K562 (cell line): ENCODE measurements at regions not wholly inside any gene's neighbourhood (a gene's known extent, or its start where the extent isn't known, plus 50 kb on each side); places are given as distances from the start of the nearest gene placed in this dataset.

Experiments
- ATAC-seq: fragments of 200-7000 bp; cut with Tn5 transposase; 3 replicates; pipeline ENCODE4 v1.9.1; 2020; ENCODE audit warnings: moderate library complexity
- BruUV-seq: library from RNA; stranded (reverse); fragments of 400-500 nt; replicated peaks from 2 replicates; lab custom pipeline; 2021; lab: Mats Ljungman, UMichigan
- CTCF ChIA-PET: fragments of 300-600 bp; formaldehyde crosslinking; extraction: SDS; loops from one replicate; lab custom pipeline; 2021; ENCODE audit warnings: low intra/inter-chr PET ratio; lab: Yijun Ruan, JAX
- POLR2A ChIA-PET: fragments of 300-600, 350-650 bp; sonication (Branson Sonifier 250); formaldehyde crosslinking; extraction: SDS; loops from one replicate; lab custom pipeline; 2021; ENCODE audit warnings: antibody characterized with exemption, inconsistent platforms; lab: Yijun Ruan, JAX
- DNase-seq, 4 experiments: peaks; one replicate each; pipeline versions ENCODE4 v3.0.0 to v3.0.0-alpha.2; 2011 to 2018; ENCODE audit warnings: low spot score in 3 of 4, mixed read lengths in 3 of 4; ENCODE audit errors: extremely low read depth in 1 of 4
- FAIRE-seq: peaks from 2 replicates; lab custom pipeline; 2011; peaks lifted over from hg19 to GRCh38; lab: Jason Lieb, UNC
- H2AFZ ChIP-seq: 2 replicates; pipeline ENCODE4 v1.6.0; 2011; ENCODE audit warnings: low read depth, low read length, control low read depth, inconsistent platforms
- H3K27ac ChIP-seq: fragments of 200-600 bp; 3 replicates; pipeline ENCODE4 v1.8.0; 2011; ENCODE audit warnings: low read depth, mild to moderate bottlenecking, control low read depth, inconsistent platforms, low read length, moderate library complexity, mixed read lengths; ENCODE audit errors: extremely low read depth
- H3K27me3 ChIP-seq, 2 experiments: fragments of 300-600 bp in 1 of 2; 2 replicates in 1 of 2; 3 replicates in 1 of 2; pipeline versions ENCODE4 v1.6.0 to v1.8.0; 2011; ENCODE audit warnings: inconsistent platforms in 2 of 2, low read length in 2 of 2, mild to moderate bottlenecking in 1 of 2, mixed read lengths in 1 of 2, moderate library complexity in 1 of 2; ENCODE audit not compliant: control insufficient read depth in 2 of 2, insufficient read depth in 2 of 2
- H3K36me3 ChIP-seq: fragments of 300-600 bp; 3 replicates; pipeline ENCODE4 v1.8.0; 2011; ENCODE audit warnings: mild to moderate bottlenecking, low read length, inconsistent platforms; ENCODE audit not compliant: control insufficient read depth, insufficient read depth
- H3K4me1 ChIP-seq, 2 experiments: fragments of 200-600 bp in 1 of 2; replicated peaks in 1 of 2; 2 replicates in 1 of 2; 3 replicates in 1 of 2; pipeline versions ENCODE4 v1.5.1 to v1.8.0; 2011; ENCODE audit warnings: inconsistent platforms in 2 of 2, low read length in 2 of 2, mild to moderate bottlenecking in 1 of 2, mixed read lengths in 1 of 2, moderate library complexity in 1 of 2; ENCODE audit not compliant: control insufficient read depth in 2 of 2, insufficient read depth in 2 of 2
- H3K4me2 ChIP-seq: 2 replicates; pipeline ENCODE4 v1.6.1; 2011; ENCODE audit warnings: low read length, control low read depth, inconsistent platforms, mixed read lengths; ENCODE audit not compliant: insufficient read depth
- H3K4me3 ChIP-seq: fragments of 200-600 bp; sonication (generic), shearing (Covaris generic); 2 replicates; pipeline ENCODE4 v1.5.1; 2016; ENCODE audit warnings: control low read depth, inconsistent platforms
- H3K79me2 ChIP-seq: fragments of 200-600 bp; 3 replicates; pipeline ENCODE4 v1.8.0; 2011; ENCODE audit warnings: low read length, inconsistent platforms; ENCODE audit not compliant: control insufficient read depth, insufficient read depth
- H3K9ac ChIP-seq, 2 experiments: 2 replicates each; pipeline versions ENCODE4 v1.6.0 to v1.6.1; 2011; ENCODE audit warnings: low read depth in 2 of 2, low read length in 2 of 2, control low read depth in 1 of 2, inconsistent platforms in 1 of 2, mild to moderate bottlenecking in 1 of 2, mixed read lengths in 1 of 2; ENCODE audit not compliant: insufficient read depth in 1 of 2
- H3K9me1 ChIP-seq: one replicate; pipeline ENCODE4 v1.6.0; 2011; ENCODE audit warnings: inconsistent platforms, mild to moderate bottlenecking, low read length, moderate library complexity; ENCODE audit not compliant: control insufficient read depth, insufficient read depth
- H3K9me3 ChIP-seq: replicated peaks from 2 replicates; pipeline ENCODE4 v1.5.1; 2011; ENCODE audit warnings: low read depth, low read length, inconsistent platforms; ENCODE audit not compliant: control insufficient read depth, insufficient read depth
- H4K20me1 ChIP-seq: replicated peaks from 2 replicates; pipeline ENCODE4 v1.6.1; 2011; ENCODE audit warnings: low read length, inconsistent platforms, mixed read lengths; ENCODE audit not compliant: control insufficient read depth, insufficient read depth
- ARHGAP35 ChIP-seq: fragments of 450-650 bp; IDR thresholded peaks from 2 replicates; pipeline ENCODE4 v1.6.1; 2018; ENCODE audit not compliant: partially characterized antibody
- BHLHE40 ChIP-seq: IDR thresholded peaks from 2 replicates; pipeline ENCODE4 v1.6.1; 2011; ENCODE audit warnings: low read length, improper control_type of control experiment
- FOXK2 ChIP-seq, 2 experiments: fragments of 450-650 bp; IDR thresholded peaks in 1 of 2; conservative IDR thresholded peaks in 1 of 2; 2 replicates each; pipeline ENCODE4 v1.6.1; 2016; ENCODE audit warnings: low read depth in 2 of 2, mild to moderate bottlenecking in 1 of 2
- NELFE ChIP-seq: IDR thresholded peaks from 2 replicates; pipeline ENCODE4 v1.6.1; 2011; ENCODE audit warnings: mild to moderate bottlenecking; ENCODE audit not compliant: insufficient read depth, insufficient read length
- NR3C1 ChIP-seq: sonication (generic); formaldehyde crosslinking; IDR thresholded peaks from 2 replicates; pipeline ENCODE4 v1.8.1; 2022; ENCODE audit warnings: missing genetic modification reagents
- OTX1 ChIP-seq: fragments of 450-650 bp; formaldehyde crosslinking; IDR thresholded peaks from 2 replicates; pipeline ENCODE4 v1.4.0; 2022; ENCODE audit warnings: mild to moderate bottlenecking
- PHB ChIP-seq: fragments of 250-450 bp; sonication (Bioruptor Pico); IDR thresholded peaks from 2 replicates; pipeline ENCODE4 v1.5.0; 2021
- SMARCC2 ChIP-seq: fragments of 450-650 bp; IDR thresholded peaks from 2 replicates; pipeline ENCODE4 v1.6.1; 2017; ENCODE audit warnings: antibody characterized with exemption, moderate library complexity, mild to moderate bottlenecking, low read depth
- STAG1 ChIP-seq: sonication (generic); formaldehyde crosslinking; IDR thresholded peaks from 2 replicates; pipeline ENCODE4 v1.5.0; 2020; ENCODE audit warnings: missing genetic modification reagents, borderline replicate concordance
- TCF7 ChIP-seq: sonication (generic); IDR thresholded peaks from 2 replicates; pipeline ENCODE4 v1.6.1; 2016; ENCODE audit warnings: antibody characterized with exemption, borderline replicate concordance
- TEAD1 ChIP-seq, 2 experiments: fragments of 450-650 bp in 1 of 2; sonication (generic) in 1 of 2; formaldehyde crosslinking; IDR thresholded peaks; 2 replicates each; pipeline versions ENCODE4 v1.4.0 to v1.8.0; 2020 to 2022; ENCODE audit warnings: mild to moderate bottlenecking in 2 of 2, missing genetic modification reagents in 1 of 2
- ZNF143 ChIP-seq: sonication (generic); formaldehyde crosslinking; IDR thresholded peaks from 2 replicates; pipeline ENCODE4 v1.9.0; 2022; ENCODE audit warnings: mild to moderate bottlenecking, missing genetic modification reagents
- ZNF217 ChIP-seq: sonication (generic); formaldehyde crosslinking; IDR thresholded peaks from 2 replicates; pipeline ENCODE4 v1.8.0; 2022; ENCODE audit warnings: mild to moderate bottlenecking, missing genetic modification reagents
- WGBS: fragments of 100-300 bp; shearing (Covaris generic); methylation state at CpG from one replicate; pipeline ENCODE4 v1.1.6; 2016; ENCODE audit warnings: low coverage, mixed read lengths; ENCODE audit not compliant: insufficient coverage; ENCODE audit errors: missing lambda C conversion rate; 5-methylcytosine and 5-hydroxymethylcytosine counted together
- in situ Hi-C: fragments of 300-500 bp; cut with MboI; formaldehyde crosslinking; loops from 4 replicates; pipeline ENCODE4 v1.15.0; 2018; ENCODE audit warnings: inconsistent platforms, mixed read lengths
- intact Hi-C: fragments of 100-400 bp; cut with micrococcal nuclease; formaldehyde crosslinking; loops from 2 replicates; pipeline ENCODE4 v1.14.2; 2022
- TF ChIP-seq, protein P1 (sequence below), 2 experiments: fragments of 450-650 bp; IDR thresholded peaks; 2 replicates each; pipeline ENCODE4 v1.6.1; 2018; ENCODE audit warnings: mild to moderate bottlenecking in 2 of 2, low read depth in 1 of 2; ENCODE audit not compliant: partially characterized antibody in 2 of 2
- TF ChIP-seq, protein P2 (sequence below), 2 experiments: fragments of 200-800 bp in 1 of 2; sonication (Bioruptor generic) in 1 of 2; sonication (generic) in 1 of 2; formaldehyde crosslinking in 1 of 2; IDR thresholded peaks in 1 of 2; conservative IDR thresholded peaks in 1 of 2; 2 replicates each; pipeline versions ENCODE4 v1.5.0 to v1.6.1; 2016 to 2020; ENCODE audit warnings: missing compliant biosample characterization in 1 of 2, missing genetic modification characterization in 1 of 2, missing genetic modification reagents in 1 of 2
- TF ChIP-seq, protein P3 (sequence below): sonication (generic); formaldehyde crosslinking; IDR thresholded peaks from 2 replicates; pipeline ENCODE4 v1.9.0; 2022; ENCODE audit warnings: mild to moderate bottlenecking, missing genetic modification reagents
- TF ChIP-seq, protein P4 (sequence below): fragments of 250-450 bp; sonication (Bioruptor Pico); IDR thresholded peaks from 2 replicates; pipeline ENCODE4 v1.8.0; 2021; ENCODE audit warnings: moderate library complexity, mild to moderate bottlenecking, inconsistent platforms

DNA sequence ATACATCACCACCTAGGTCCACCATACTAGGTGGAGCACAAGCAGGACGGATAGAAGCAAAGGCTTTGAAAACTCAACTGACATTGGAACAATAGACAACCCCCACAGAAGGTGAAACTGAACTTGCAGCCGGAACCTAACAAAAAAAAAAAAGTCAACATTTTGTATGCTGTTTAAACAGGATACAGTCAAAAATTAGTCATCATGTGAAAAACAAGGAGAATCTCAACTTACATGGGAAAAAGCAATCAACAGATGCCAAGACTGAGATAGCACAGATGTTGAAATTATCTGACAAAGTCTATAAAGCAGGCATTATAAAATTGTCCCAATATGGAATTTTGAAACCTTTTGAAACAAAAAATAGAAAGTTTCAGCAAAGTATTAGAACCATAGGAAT lies 123.8 kb downstream of the RAB38 start:
- no peaks in the 10 kb centered on the region for H3K9me3 ChIP-seq
- ChIA-PET POLR2A (no interaction called here), CTCF (no interaction called here)
- H3K4me1 ChIP-seq: no peaks in the 10 kb centered on the region
- H2AFZ ChIP-seq: no peak overlapping the region
- H3K4me3 ChIP-seq: no peak overlapping the region
- H3K9me1 ChIP-seq: no peaks in the 10 kb centered on the region
- no peaks in the 10 kb centered on the region for H4K20me1 ChIP-seq
- no peak overlapping the region for H3K9ac ChIP-seq
- in situ Hi-C loops: no loop called here
- FAIRE-seq (no peak), DNase-seq (no peak), ATAC-seq (no peak)
- H3K36me3 ChIP-seq: no peaks in the 10 kb centered on the region
- H3K79me2 ChIP-seq: no peaks in the 10 kb centered on the region
- H3K27me3 ChIP-seq: no peaks in the 10 kb centered on the region
- no peak overlapping the region for H3K27ac ChIP-seq
- intact Hi-C loops: no loop called here
- WGBS: 3% methylated on average over 2 of the region's 2 CpGs
- no peak overlapping the region for H3K4me2 ChIP-seq
- BruUV-seq: no TSS peak
- TF ChIP-seq TEAD1 (CRISPR knock-in tag; IDR thresholded peaks at IDR 0.05): no peak
- TF ChIP-seq, protein P1, sequence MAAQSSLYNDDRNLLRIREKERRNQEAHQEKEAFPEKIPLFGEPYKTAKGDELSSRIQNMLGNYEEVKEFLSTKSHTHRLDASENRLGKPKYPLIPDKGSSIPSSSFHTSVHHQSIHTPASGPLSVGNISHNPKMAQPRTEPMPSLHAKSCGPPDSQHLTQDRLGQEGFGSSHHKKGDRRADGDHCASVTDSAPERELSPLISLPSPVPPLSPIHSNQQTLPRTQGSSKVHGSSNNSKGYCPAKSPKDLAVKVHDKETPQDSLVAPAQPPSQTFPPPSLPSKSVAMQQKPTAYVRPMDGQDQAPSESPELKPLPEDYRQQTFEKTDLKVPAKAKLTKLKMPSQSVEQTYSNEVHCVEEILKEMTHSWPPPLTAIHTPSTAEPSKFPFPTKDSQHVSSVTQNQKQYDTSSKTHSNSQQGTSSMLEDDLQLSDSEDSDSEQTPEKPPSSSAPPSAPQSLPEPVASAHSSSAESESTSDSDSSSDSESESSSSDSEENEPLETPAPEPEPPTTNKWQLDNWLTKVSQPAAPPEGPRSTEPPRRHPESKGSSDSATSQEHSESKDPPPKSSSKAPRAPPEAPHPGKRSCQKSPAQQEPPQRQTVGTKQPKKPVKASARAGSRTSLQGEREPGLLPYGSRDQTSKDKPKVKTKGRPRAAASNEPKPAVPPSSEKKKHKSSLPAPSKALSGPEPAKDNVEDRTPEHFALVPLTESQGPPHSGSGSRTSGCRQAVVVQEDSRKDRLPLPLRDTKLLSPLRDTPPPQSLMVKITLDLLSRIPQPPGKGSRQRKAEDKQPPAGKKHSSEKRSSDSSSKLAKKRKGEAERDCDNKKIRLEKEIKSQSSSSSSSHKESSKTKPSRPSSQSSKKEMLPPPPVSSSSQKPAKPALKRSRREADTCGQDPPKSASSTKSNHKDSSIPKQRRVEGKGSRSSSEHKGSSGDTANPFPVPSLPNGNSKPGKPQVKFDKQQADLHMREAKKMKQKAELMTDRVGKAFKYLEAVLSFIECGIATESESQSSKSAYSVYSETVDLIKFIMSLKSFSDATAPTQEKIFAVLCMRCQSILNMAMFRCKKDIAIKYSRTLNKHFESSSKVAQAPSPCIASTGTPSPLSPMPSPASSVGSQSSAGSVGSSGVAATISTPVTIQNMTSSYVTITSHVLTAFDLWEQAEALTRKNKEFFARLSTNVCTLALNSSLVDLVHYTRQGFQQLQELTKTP (IDR thresholded peaks at IDR 0.05; ENCODE audit: low read depth in 1 of 2, partially characterized antibody in 2 of 2): no peak
- TF ChIP-seq BHLHE40: no peak
- TF ChIP-seq FOXK2 (conservative IDR thresholded peaks at IDR 0.05 in 1 of 2, IDR thresholded peaks at IDR 0.05 in 1 of 2; ENCODE audit: low read depth in 2 of 2): no peak
- TF ChIP-seq OTX1 (CRISPR knock-in tag): no peak
- TF ChIP-seq PHB (CRISPR knock-in tag): no peak
- TF ChIP-seq TCF7: no peak
- TF ChIP-seq, protein P2, sequence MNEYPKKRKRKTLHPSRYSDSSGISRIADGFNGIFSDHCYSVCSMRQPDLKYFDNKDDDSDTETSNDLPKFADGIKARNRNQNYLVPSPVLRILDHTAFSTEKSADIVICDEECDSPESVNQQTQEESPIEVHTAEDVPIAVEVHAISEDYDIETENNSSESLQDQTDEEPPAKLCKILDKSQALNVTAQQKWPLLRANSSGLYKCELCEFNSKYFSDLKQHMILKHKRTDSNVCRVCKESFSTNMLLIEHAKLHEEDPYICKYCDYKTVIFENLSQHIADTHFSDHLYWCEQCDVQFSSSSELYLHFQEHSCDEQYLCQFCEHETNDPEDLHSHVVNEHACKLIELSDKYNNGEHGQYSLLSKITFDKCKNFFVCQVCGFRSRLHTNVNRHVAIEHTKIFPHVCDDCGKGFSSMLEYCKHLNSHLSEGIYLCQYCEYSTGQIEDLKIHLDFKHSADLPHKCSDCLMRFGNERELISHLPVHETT (CRISPR knock-in tag; conservative IDR thresholded peaks at IDR 0.05 in 1 of 2, IDR thresholded peaks at IDR 0.05 in 1 of 2): no peak
- no peak for TF ChIP-seq ARHGAP35
- TF ChIP-seq ZNF143 (CRISPR knock-in tag): no peak
- TF ChIP-seq, protein P3, sequence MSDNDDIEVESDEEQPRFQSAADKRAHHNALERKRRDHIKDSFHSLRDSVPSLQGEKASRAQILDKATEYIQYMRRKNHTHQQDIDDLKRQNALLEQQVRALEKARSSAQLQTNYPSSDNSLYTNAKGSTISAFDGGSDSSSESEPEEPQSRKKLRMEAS: no peak
- TF ChIP-seq, protein P4, sequence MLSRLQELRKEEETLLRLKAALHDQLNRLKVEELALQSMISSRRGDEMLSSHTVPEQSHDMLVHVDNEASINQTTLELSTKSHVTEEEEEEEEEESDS (CRISPR knock-in tag): no peak
- TF ChIP-seq NELFE: no peak
- no peak for TF ChIP-seq SMARCC2
- no peak for TF ChIP-seq NR3C1
- no peak for TF ChIP-seq ZNF217 (CRISPR knock-in tag)
- no peak for TF ChIP-seq STAG1
